A549 (cell line): ENCODE measurements at regions not wholly inside any gene's neighbourhood (a gene's known extent, or its start where the extent isn't known, plus 50 kb on each side); places are given as distances from the start of the nearest gene placed in this dataset.

Experiments
- ATAC-seq, 2 experiments: fragments of 200-7000 bp in 1 of 2; fragments of >200 bp in 1 of 2; cut with Nextera tagmentation in 1 of 2; cut with Tn5 transposase in 1 of 2; 3 replicates each; pipeline versions ENCODE4 v1.8.0 to v1.9.1; 2018 to 2020; ENCODE audit warnings: mild to moderate bottlenecking in 1 of 2, moderate library complexity in 1 of 2
- CTCF ChIA-PET: fragments of 300-600 bp; sonication (Branson Sonifier 250); formaldehyde crosslinking; extraction: SDS; loops from one replicate; lab custom pipeline; 2021; ENCODE audit warnings: antibody characterized with exemption, inconsistent platforms; lab: Yijun Ruan, JAX
- POLR2A ChIA-PET: fragments of 350-600 bp; formaldehyde crosslinking; extraction: SDS; loops from one replicate; lab custom pipeline; 2021; ENCODE audit warnings: antibody characterized with exemption, inconsistent platforms; lab: Yijun Ruan, JAX
- DNase-seq, 2 experiments: peaks; one replicate each; pipeline versions ENCODE4 v3.0.0 to v3.0.0-alpha.2; 2011 to 2016; ENCODE audit warnings: low read depth in 1 of 2, low spot score in 1 of 2
- FAIRE-seq: peaks from 2 replicates; lab custom pipeline; 2011; peaks lifted over from hg19 to GRCh38; lab: Jason Lieb, UNC
- H3K27ac ChIP-seq, 2 experiments: fragments of >200 bp; sonication (Bioruptor Twin); formaldehyde crosslinking; 3 replicates each; pipeline ENCODE4 v1.5.1; 2016 to 2017
- H3K4me1 ChIP-seq: fragments of >200 bp; sonication (Bioruptor Twin); formaldehyde crosslinking; 3 replicates; pipeline ENCODE4 v1.6.1; 2016
- H3K4me2 ChIP-seq: fragments of >200 bp; sonication (Bioruptor Twin); formaldehyde crosslinking; 3 replicates; pipeline ENCODE4 v1.6.1; 2016
- H3K4me3 ChIP-seq: fragments of >200 bp; sonication (Bioruptor Twin); formaldehyde crosslinking; 3 replicates; pipeline ENCODE4 v1.5.1; 2016
- H3K9me3 ChIP-seq: fragments of >200 bp; sonication (Bioruptor Twin); formaldehyde crosslinking; 3 replicates; pipeline ENCODE4 v1.6.1; 2016
- BHLHE40 ChIP-seq: IDR thresholded peaks from 2 replicates; pipeline ENCODE4 v1.6.1; 2012; ENCODE audit warnings: low read depth, low read length, inconsistent platforms
- CBX8 ChIP-seq: fragments of 200-600 bp; sonication (generic); IDR thresholded peaks from 2 replicates; pipeline ENCODE4 v1.6.1; 2016
- CEBPB ChIP-seq, 2 experiments: fragments of >200 bp in 1 of 2; sonication (Bioruptor Twin) in 1 of 2; formaldehyde crosslinking in 1 of 2; IDR thresholded peaks; 2 replicates each; pipeline ENCODE4 v1.6.1; 2012 to 2016
- EHF ChIP-seq: fragments of 250-450 bp; sonication (Bioruptor Pico); IDR thresholded peaks from 2 replicates; pipeline ENCODE4 v1.5.0; 2020; ENCODE audit warnings: mild to moderate bottlenecking
- ESRRA ChIP-seq: fragments of 150-350 bp; IDR thresholded peaks from 2 replicates; pipeline ENCODE4 v1.6.1; 2014; ENCODE audit warnings: mild to moderate bottlenecking, low read length, borderline replicate concordance
- FOSB ChIP-seq: fragments of 250-450 bp; sonication (Bioruptor Pico); IDR thresholded peaks from 2 replicates; pipeline ENCODE4 v1.5.0; 2020; ENCODE audit warnings: mild to moderate bottlenecking, moderate library complexity
- FOXS1 ChIP-seq: fragments of 250-450 bp; sonication (Bioruptor Pico); IDR thresholded peaks from 2 replicates; pipeline ENCODE4 v1.5.0; 2020; ENCODE audit warnings: mild to moderate bottlenecking, moderate library complexity
- GATA3 ChIP-seq: IDR thresholded peaks from 2 replicates; pipeline ENCODE4 v1.6.1; 2012; ENCODE audit warnings: borderline replicate concordance
- HEYL ChIP-seq: fragments of 250-450 bp; sonication (Bioruptor Pico); IDR thresholded peaks from 2 replicates; pipeline ENCODE4 v1.8.0; 2021; ENCODE audit warnings: mild to moderate bottlenecking, moderate library complexity
- HOXA7 ChIP-seq: fragments of 250-450 bp; sonication (Bioruptor Pico); IDR thresholded peaks from 2 replicates; pipeline ENCODE4 v1.5.0; 2020; ENCODE audit warnings: mild to moderate bottlenecking, moderate library complexity
- HOXB5 ChIP-seq: fragments of 250-450 bp; sonication (Bioruptor Pico); IDR thresholded peaks from 2 replicates; pipeline ENCODE4 v1.5.0; 2020; ENCODE audit warnings: mild to moderate bottlenecking, moderate library complexity
- JUN ChIP-seq, 2 experiments: fragments of >200 bp; sonication (Bioruptor Twin); formaldehyde crosslinking; IDR thresholded peaks; 2 replicates in 1 of 2; 3 replicates in 1 of 2; pipeline ENCODE4 v1.6.1; 2016 to 2017
- JUNB ChIP-seq: fragments of >200 bp; sonication (Bioruptor Twin); formaldehyde crosslinking; IDR thresholded peaks from 2 replicates; pipeline ENCODE4 v1.6.1; 2016
- KDM1A ChIP-seq: fragments of 200-600 bp; sonication (generic); IDR thresholded peaks from 2 replicates; pipeline ENCODE4 v1.6.1; 2016; ENCODE audit warnings: low read depth, mild to moderate bottlenecking
- MAFK ChIP-seq: fragments of 450-650 bp; IDR thresholded peaks from 2 replicates; pipeline ENCODE4 v1.6.1; 2014; ENCODE audit not compliant: partially characterized antibody
- MAZ ChIP-seq: fragments of 150-350 bp; IDR thresholded peaks from 2 replicates; pipeline ENCODE4 v1.6.1; 2014; ENCODE audit warnings: antibody characterized with exemption, low read depth, low read length, borderline replicate concordance
- MYC ChIP-seq: IDR thresholded peaks from 2 replicates; pipeline ENCODE4 v1.6.1; 2012; ENCODE audit warnings: mild to moderate bottlenecking, inconsistent platforms, low read length, improper control_type of control experiment, borderline replicate concordance
- NFE2L2 ChIP-seq: fragments of 150-350 bp; conservative IDR thresholded peaks from 2 replicates; pipeline ENCODE4 v1.6.1; 2014; ENCODE audit warnings: low read length
- NR3C1 ChIP-seq: fragments of >200 bp; sonication (Bioruptor Twin); formaldehyde crosslinking; IDR thresholded peaks from 3 replicates; pipeline ENCODE4 v1.6.1; 2017
- POLR2A ChIP-seq: IDR thresholded peaks from 2 replicates; pipeline ENCODE4 v1.6.1; 2012; ENCODE audit warnings: mild to moderate bottlenecking, low read length
- RCOR1 ChIP-seq: fragments of 150-350 bp; IDR thresholded peaks from 2 replicates; pipeline ENCODE4 v1.6.1; 2014; ENCODE audit warnings: antibody characterized with exemption, low read length, low read depth
- RFX5 ChIP-seq: fragments of 450-650 bp; IDR thresholded peaks from 2 replicates; pipeline ENCODE4 v1.7.1; 2014; ENCODE audit warnings: antibody characterized with exemption, mild to moderate bottlenecking, moderate library complexity
- RNF2 ChIP-seq: fragments of 200-600 bp; sonication (generic); IDR thresholded peaks from 2 replicates; pipeline ENCODE4 v1.6.1; 2016; ENCODE audit warnings: low read depth, mild to moderate bottlenecking, antibody characterized with exemption, moderate library complexity, borderline replicate concordance
- SMC3 ChIP-seq: fragments of >200 bp; sonication (Bioruptor Twin); formaldehyde crosslinking; IDR thresholded peaks from 3 replicates; pipeline ENCODE4 v1.6.1; 2018; ENCODE audit warnings: inconsistent platforms
- TFCP2L1 ChIP-seq: fragments of 250-450 bp; sonication (Bioruptor Pico); IDR thresholded peaks from 2 replicates; pipeline ENCODE4 v1.5.0; 2021; ENCODE audit warnings: mild to moderate bottlenecking
- TP53 ChIP-seq: fragments of 250-450 bp; sonication (Bioruptor Pico); IDR thresholded peaks from 2 replicates; pipeline ENCODE4 v1.5.0; 2021; ENCODE audit warnings: mild to moderate bottlenecking, moderate library complexity
- ZC3H11A ChIP-seq: fragments of 450-650 bp; IDR thresholded peaks from 2 replicates; pipeline ENCODE4 v1.6.1; 2014; ENCODE audit warnings: antibody characterized with exemption, mild to moderate bottlenecking
- ZFP36 ChIP-seq: fragments of 450-650 bp; IDR thresholded peaks from 2 replicates; pipeline ENCODE4 v1.6.1; 2014; ENCODE audit warnings: borderline replicate concordance; ENCODE audit not compliant: partially characterized antibody
- ZNF302 ChIP-seq: fragments of 250-450 bp; sonication (Bioruptor Pico); IDR thresholded peaks from 2 replicates; pipeline ENCODE4 v1.9.0; 2021; ENCODE audit warnings: inconsistent platforms, mild to moderate bottlenecking, moderate library complexity
- WGBS: methylation state at CpG from one replicate; pipeline ENCODE4 v1.1.6; 2017; ENCODE audit errors: missing lambda C conversion rate; 5-methylcytosine and 5-hydroxymethylcytosine counted together
- TF ChIP-seq, protein P1 (sequence below): fragments of >200 bp; sonication (Bioruptor Twin); formaldehyde crosslinking; IDR thresholded peaks from 3 replicates; pipeline ENCODE4 v1.6.1; 2016
- TF ChIP-seq, protein P2 (sequence below): fragments of >200 bp; sonication (Bioruptor Twin); formaldehyde crosslinking; IDR thresholded peaks from 3 replicates; pipeline ENCODE4 v1.5.1; 2016
- TF ChIP-seq, protein P3 (sequence below): fragments of >200 bp; sonication (Bioruptor Twin); formaldehyde crosslinking; IDR thresholded peaks from 2 replicates; pipeline ENCODE4 v1.6.1; 2016
- TF ChIP-seq, protein P4 (sequence below): IDR thresholded peaks from 2 replicates; pipeline ENCODE4 v1.6.1; 2012

DNA sequence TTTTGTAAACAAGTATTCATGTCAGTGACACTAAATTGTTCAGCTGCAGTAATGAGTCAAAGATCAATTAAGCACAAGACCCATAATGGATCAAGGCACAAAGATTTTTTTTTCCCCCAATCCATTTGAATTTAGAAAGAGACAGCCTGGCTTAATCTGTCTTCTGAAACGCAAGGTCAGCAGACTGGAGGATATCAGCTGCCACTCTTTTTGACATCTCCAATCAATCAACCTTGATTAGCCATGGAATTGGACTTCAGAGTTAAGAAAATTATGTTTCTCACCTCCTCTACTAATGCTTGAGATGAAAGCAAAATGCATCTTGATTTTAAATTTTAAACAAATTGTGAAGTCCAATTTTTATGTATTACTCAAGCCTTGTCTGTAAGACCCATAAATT is 642.4 kb upstream of the STEAP1 start:
- DNase-seq = no peak
- ChIA-PET CTCF (interaction anchor here (0.6 kb wide), 1 partner anchor 1084 kb away, joined by 3 read pairs; no protein-coding TSS in a partner anchor), POLR2A (no interaction called here)
- ATAC-seq = no peak
- Histone ChIP-seq H3K4me2 (no peak overlapping the region), H3K4me1 (no peaks in the 10 kb centered on the region), H3K4me3 (no peak overlapping the region), H3K9me3 (no peaks in the 10 kb centered on the region), H3K27ac (no peak overlapping the region)
- FAIRE-seq = no peak
- 0% methylated on average over 1 of the region's 1 CpG for WGBS
- TF ChIP-seq RFX5 (no peak), ZC3H11A (no peak), HOXA7 (CRISPR knock-in tag) (no peak), FOXS1 (CRISPR knock-in tag) (no peak), HOXB5 (CRISPR knock-in tag) (no peak), MAFK (no peak), CEBPB (IDR thresholded peaks at IDR 0.05) (no peak), JUN (IDR thresholded peaks at IDR 0.05) (no peak), RNF2 (no peak), CBX8 (no peak), SMC3 (no peak), POLR2A (no peak)
- TF ChIP-seq, protein P1, sequence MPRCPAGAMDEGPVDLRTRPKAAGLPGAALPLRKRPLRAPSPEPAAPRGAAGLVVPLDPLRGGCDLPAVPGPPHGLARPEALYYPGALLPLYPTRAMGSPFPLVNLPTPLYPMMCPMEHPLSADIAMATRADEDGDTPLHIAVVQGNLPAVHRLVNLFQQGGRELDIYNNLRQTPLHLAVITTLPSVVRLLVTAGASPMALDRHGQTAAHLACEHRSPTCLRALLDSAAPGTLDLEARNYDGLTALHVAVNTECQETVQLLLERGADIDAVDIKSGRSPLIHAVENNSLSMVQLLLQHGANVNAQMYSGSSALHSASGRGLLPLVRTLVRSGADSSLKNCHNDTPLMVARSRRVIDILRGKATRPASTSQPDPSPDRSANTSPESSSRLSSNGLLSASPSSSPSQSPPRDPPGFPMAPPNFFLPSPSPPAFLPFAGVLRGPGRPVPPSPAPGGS = no peak
- TF ChIP-seq, protein P2, sequence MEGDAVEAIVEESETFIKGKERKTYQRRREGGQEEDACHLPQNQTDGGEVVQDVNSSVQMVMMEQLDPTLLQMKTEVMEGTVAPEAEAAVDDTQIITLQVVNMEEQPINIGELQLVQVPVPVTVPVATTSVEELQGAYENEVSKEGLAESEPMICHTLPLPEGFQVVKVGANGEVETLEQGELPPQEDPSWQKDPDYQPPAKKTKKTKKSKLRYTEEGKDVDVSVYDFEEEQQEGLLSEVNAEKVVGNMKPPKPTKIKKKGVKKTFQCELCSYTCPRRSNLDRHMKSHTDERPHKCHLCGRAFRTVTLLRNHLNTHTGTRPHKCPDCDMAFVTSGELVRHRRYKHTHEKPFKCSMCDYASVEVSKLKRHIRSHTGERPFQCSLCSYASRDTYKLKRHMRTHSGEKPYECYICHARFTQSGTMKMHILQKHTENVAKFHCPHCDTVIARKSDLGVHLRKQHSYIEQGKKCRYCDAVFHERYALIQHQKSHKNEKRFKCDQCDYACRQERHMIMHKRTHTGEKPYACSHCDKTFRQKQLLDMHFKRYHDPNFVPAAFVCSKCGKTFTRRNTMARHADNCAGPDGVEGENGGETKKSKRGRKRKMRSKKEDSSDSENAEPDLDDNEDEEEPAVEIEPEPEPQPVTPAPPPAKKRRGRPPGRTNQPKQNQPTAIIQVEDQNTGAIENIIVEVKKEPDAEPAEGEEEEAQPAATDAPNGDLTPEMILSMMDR = no peak

DNA sequence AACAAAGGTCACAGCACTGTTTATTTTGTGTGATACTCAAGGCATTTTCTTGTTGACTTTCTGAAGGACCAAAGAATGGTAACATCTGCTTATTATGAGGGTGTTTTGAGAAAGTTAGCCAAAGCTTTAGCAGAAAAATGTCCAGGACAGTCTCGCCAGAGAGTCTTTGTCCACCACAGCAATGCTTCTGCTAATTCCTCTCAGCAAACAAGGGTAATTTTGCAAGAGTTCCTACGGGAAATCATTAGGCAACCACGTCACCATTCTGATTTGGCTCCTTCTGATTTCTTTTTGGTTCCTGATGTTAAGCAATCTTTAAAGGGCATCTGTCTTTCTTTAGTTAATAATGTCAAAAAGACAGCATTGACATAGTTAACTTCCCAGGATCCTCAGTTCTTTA is 639.3 kb upstream of the STEAP1 start:
- TF ChIP-seq ZNF302 (no peak), ZFP36 (no peak)
- CTCF ChIA-PET = no interaction called here
- Histone ChIP-seq H3K4me2 (no peak overlapping the region), H3K4me1 (no peaks in the 10 kb centered on the region), H3K9me3 (no peaks in the 10 kb centered on the region), H3K27ac (no peak overlapping the region), H3K4me3 (no peak overlapping the region)
- FAIRE-seq (no peak), ATAC-seq (no peak), DNase-seq (no peak)
- WGBS = 0% methylated on average over 3 of the region's 3 CpGs
- POLR2A ChIA-PET = no interaction called here

DNA sequence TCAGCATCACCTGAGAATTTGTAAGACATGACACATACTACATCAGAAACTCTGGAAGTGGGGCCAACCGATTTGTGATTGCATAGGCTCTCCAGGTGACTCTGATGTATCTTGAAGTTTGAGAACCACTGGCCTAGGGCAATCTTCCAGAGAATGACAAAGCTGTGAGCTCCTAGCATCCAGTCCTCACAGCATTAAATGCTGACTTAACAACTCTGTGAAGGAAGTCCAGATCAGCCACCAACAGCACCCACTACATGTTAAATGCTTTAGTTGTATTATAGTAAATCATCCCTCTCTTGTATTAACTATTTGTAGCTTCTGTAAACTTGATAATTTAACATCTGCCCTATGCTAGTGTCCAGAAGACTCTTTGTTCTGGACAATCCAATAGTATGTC is 636.5 kb upstream of the STEAP1 start:
- TF ChIP-seq, protein P3, sequence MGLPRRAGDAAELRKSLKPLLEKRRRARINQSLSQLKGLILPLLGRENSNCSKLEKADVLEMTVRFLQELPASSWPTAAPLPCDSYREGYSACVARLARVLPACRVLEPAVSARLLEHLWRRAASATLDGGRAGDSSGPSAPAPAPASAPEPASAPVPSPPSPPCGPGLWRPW = no peak
- peak; percentile 51 for TF ChIP-seq MAFK
- no peak for TF ChIP-seq POLR2A
- no peak overlapping the region for H3K4me3 ChIP-seq
- no peak for FAIRE-seq
- no peaks in the 10 kb centered on the region for H3K4me1 ChIP-seq
- DNase-seq = no peak
- no peak for ATAC-seq
- H3K27ac ChIP-seq = no peak overlapping the region
- H3K9me3 ChIP-seq = no peaks in the 10 kb centered on the region
- POLR2A ChIA-PET = no interaction called here
- no peak overlapping the region for H3K4me2 ChIP-seq
- WGBS = 0% methylated on average over 1 of the region's 1 CpG
- CTCF ChIA-PET = no interaction called here

DNA sequence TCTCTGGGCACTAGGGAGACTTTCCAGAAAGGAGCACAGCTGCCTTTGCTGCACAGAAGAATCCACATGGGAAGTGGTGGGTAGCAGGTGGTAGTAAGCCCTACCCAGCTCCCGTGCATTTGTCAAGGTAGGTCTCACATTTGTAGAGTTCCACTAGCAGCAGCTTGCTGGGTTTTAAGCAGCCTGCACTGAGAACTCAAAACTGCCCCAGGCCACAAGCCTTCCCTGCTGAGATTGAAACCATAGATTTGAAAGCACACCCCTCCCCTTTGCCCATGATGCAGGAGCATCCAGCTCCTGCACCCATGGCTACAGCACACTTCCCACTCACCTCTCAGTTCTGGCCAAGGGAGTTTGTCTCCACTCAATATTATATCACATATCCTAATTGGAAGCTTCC is 604.5 kb upstream of the STEAP1 start:
- TF ChIP-seq NFE2L2 (no peak), RCOR1 (no peak), CBX8 (no peak), MYC (no peak), BHLHE40 (no peak), TFCP2L1 (CRISPR knock-in tag) (no peak), POLR2A (no peak), TP53 (CRISPR knock-in tag) (no peak), MAZ (no peak), KDM1A (no peak), FOSB (CRISPR knock-in tag) (no peak), GATA3 (no peak), EHF (CRISPR knock-in tag) (no peak), HEYL (CRISPR knock-in tag) (no peak), HOXA7 (CRISPR knock-in tag) (no peak), NR3C1 (no peak), ESRRA (no peak), JUNB (no peak), ZNF302 (no peak)
- TF ChIP-seq, protein P4, sequence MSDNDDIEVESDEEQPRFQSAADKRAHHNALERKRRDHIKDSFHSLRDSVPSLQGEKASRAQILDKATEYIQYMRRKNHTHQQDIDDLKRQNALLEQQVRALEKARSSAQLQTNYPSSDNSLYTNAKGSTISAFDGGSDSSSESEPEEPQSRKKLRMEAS = no peak
- no peaks in the 10 kb centered on the region for H3K9me3 ChIP-seq
- no peak overlapping the region for H3K4me3 ChIP-seq
- no peaks in the 10 kb centered on the region for H3K4me1 ChIP-seq
- POLR2A ChIA-PET = no interaction called here
- WGBS = 0% methylated on average over 1 of the region's 1 CpG
- FAIRE-seq = no peak
- H3K4me2 ChIP-seq = no peak overlapping the region
- H3K27ac ChIP-seq = no peak overlapping the region
- no peak for ATAC-seq
- no peak for DNase-seq
- CTCF ChIA-PET = no interaction called here
